ENCODE measurements at regions not wholly inside any gene's neighbourhood (a gene's known extent, or its start where the extent isn't known, plus 50 kb on each side); places are given as distances from the start of the nearest gene placed in this dataset.
"Not testable (repeated sequence)": the region's sequence is repeated elsewhere in the genome, so short reads cannot be mapped to it uniquely, and the experiment has no call there.

GRCh38 chr1:31490596-31490995 is 77.6 kb downstream of the SERINC2 start:
- H3K27me3 ChIP-seq (ENCODE audit: control insufficient read depth, insufficient read depth, low read length); H3K36me3 ChIP-seq (ENCODE audit: control insufficient read depth, insufficient read depth, low read length); H3K4me3 ChIP-seq (ENCODE audit: low read length); H3K27me3 Mint-ChIP-seq (ENCODE audit: low read depth in 2 of 2); H3K27ac ChIP-seq (ENCODE audit: low read length); H3K36me3 Mint-ChIP-seq; H3K4me1 ChIP-seq (ENCODE audit: control insufficient read depth, insufficient read depth, low read length); H3K27ac Mint-ChIP-seq; H3K4me3 Mint-ChIP-seq; intact Hi-C loops (cut with micrococcal nuclease); H3K9me3 ChIP-seq (ENCODE audit: control insufficient read depth, insufficient read depth, low read length); DNase-seq; H3K9me3 Mint-ChIP-seq; ATAC-seq: not testable (repeated sequence)
- H3K4me1 Mint-ChIP-seq = peaks cover 11 to 13% of the 10 kb centered on the region in 2 donors
- 78% methylated on average over 1 of the region's 1 CpG for WGBS (ENCODE audit: insufficient coverage)

- H3K9me3 ChIP-seq (ENCODE audit: control insufficient read depth, insufficient read depth, low read length); DNase-seq; intact Hi-C loops (cut with micrococcal nuclease); H3K27me3 Mint-ChIP-seq (ENCODE audit: low read depth in 2 of 2); H3K36me3 Mint-ChIP-seq; H3K36me3 ChIP-seq (ENCODE audit: control insufficient read depth, insufficient read depth, low read length); H3K4me1 ChIP-seq (ENCODE audit: control insufficient read depth, insufficient read depth, low read length); H3K27me3 ChIP-seq (ENCODE audit: control insufficient read depth, insufficient read depth, low read length); H3K9me3 Mint-ChIP-seq; H3K4me1 Mint-ChIP-seq; ATAC-seq; H3K27ac Mint-ChIP-seq; H3K27ac ChIP-seq (ENCODE audit: low read length); H3K4me3 ChIP-seq (ENCODE audit: low read length); H3K4me3 Mint-ChIP-seq: not testable (repeated sequence)
- 98% methylated on average over 4 of the region's 5 CpGs for WGBS (ENCODE audit: insufficient coverage)
Observed at GRCh38 chr1:31495351-31495750, 81.0 kb upstream of the TINAGL1 start.

GRCh38 chr1:31495770-31496169 is 80.5 kb upstream of the TINAGL1 start:
- not testable (repeated sequence) for H3K36me3 ChIP-seq (ENCODE audit: control insufficient read depth, insufficient read depth, low read length); H3K36me3 Mint-ChIP-seq

GRCh38 chr1:31497601-31498000 is 78.7 kb upstream of the TINAGL1 start:
- Histone ChIP-seq H3K27me3 (ENCODE audit: control insufficient read depth, insufficient read depth, low read length) (no peaks in the 10 kb centered on the region), H3K4me3 (ENCODE audit: low read length) (no peak overlapping the region), H3K9me3 (ENCODE audit: control insufficient read depth, insufficient read depth, low read length) (no peaks in the 10 kb centered on the region), H3K27ac (ENCODE audit: low read length) (no peak overlapping the region), H3K4me1 (ENCODE audit: control insufficient read depth, insufficient read depth, low read length) (no peaks in the 10 kb centered on the region), H3K36me3 (ENCODE audit: control insufficient read depth, insufficient read depth, low read length) (no peaks in the 10 kb centered on the region)
- TF ChIP-seq CTCF (IDR thresholded peaks at IDR 0.05) = no peak
- H3K27ac Mint-ChIP-seq = no peak overlapping the region
- intact Hi-C loops (cut with micrococcal nuclease) = no loop called here
- no peaks in the 10 kb centered on the region for H3K27me3 Mint-ChIP-seq (ENCODE audit: low read depth in 2 of 2)
- ATAC-seq (no peak), DNase-seq (no peak)
- H3K4me1 Mint-ChIP-seq = no peaks in the 10 kb centered on the region
- no peak overlapping the region for H3K4me3 Mint-ChIP-seq
- 83% methylated on average over 6 of the region's 6 CpGs for WGBS (ENCODE audit: insufficient coverage)
- H3K36me3 Mint-ChIP-seq = no peaks in the 10 kb centered on the region
- no peaks in the 10 kb centered on the region for H3K9me3 Mint-ChIP-seq

More at GRCh38 chr1:31495770-31496169, 80.5 kb upstream of the TINAGL1 start:
- H3K27me3 ChIP-seq (ENCODE audit: control insufficient read depth, insufficient read depth, low read length); DNase-seq; H3K27me3 Mint-ChIP-seq (ENCODE audit: low read depth in 2 of 2); H3K4me3 Mint-ChIP-seq; ATAC-seq; H3K9me3 ChIP-seq (ENCODE audit: control insufficient read depth, insufficient read depth, low read length); H3K4me3 ChIP-seq (ENCODE audit: low read length); H3K27ac ChIP-seq (ENCODE audit: low read length); H3K4me1 ChIP-seq (ENCODE audit: control insufficient read depth, insufficient read depth, low read length); intact Hi-C loops (cut with micrococcal nuclease); H3K4me1 Mint-ChIP-seq; H3K9me3 Mint-ChIP-seq; H3K27ac Mint-ChIP-seq: not testable (repeated sequence)
- no CpG with 5 or more reads among the region's 2 CpGs for WGBS (ENCODE audit: insufficient coverage)

GRCh38 chr1:31498376-31499040 is 77.8 kb upstream of the TINAGL1 start:
- H3K9me3 Mint-ChIP-seq = no peaks in the 10 kb centered on the region
- no peak overlapping the region for H3K4me3 Mint-ChIP-seq
- Histone ChIP-seq H3K27me3 (ENCODE audit: control insufficient read depth, insufficient read depth, low read length) (no peaks in the 10 kb centered on the region), H3K9me3 (ENCODE audit: control insufficient read depth, insufficient read depth, low read length) (no peaks in the 10 kb centered on the region), H3K4me1 (ENCODE audit: control insufficient read depth, insufficient read depth, low read length) (no peaks in the 10 kb centered on the region), H3K36me3 (ENCODE audit: control insufficient read depth, insufficient read depth, low read length) (no peaks in the 10 kb centered on the region), H3K27ac (ENCODE audit: low read length) (no peak overlapping the region), H3K4me3 (ENCODE audit: low read length) (no peak overlapping the region)
- H3K27ac Mint-ChIP-seq = no peak overlapping the region
- no peak for TF ChIP-seq CTCF (IDR thresholded peaks at IDR 0.05)
- H3K4me1 Mint-ChIP-seq = no peaks in the 10 kb centered on the region
- H3K36me3 Mint-ChIP-seq = no peaks in the 10 kb centered on the region
- H3K27me3 Mint-ChIP-seq (ENCODE audit: low read depth in 2 of 2) = no peaks in the 10 kb centered on the region
- intact Hi-C loops (cut with micrococcal nuclease) = no loop called here
- WGBS (ENCODE audit: insufficient coverage) = 87% methylated on average over 11 of the region's 11 CpGs
- DNase-seq = no peak
- ATAC-seq = no peak

Measured in natural killer cell (primary cell).